AG10803 (cell line): ENCODE measurements at regions not wholly inside any gene's neighbourhood (a gene's known extent, or its start where the extent isn't known, plus 50 kb on each side); places are given as distances from the start of the nearest gene placed in this dataset.
"Not testable (repeated sequence)": the region's sequence is repeated elsewhere in the genome, so short reads cannot be mapped to it uniquely, and the experiment has no call there.

ENCODE experiments used
- DNase-seq: peaks from one replicate; pipeline ENCODE4 v3.0.0; 2010; ENCODE audit warnings: low read depth
- H3K4me3 ChIP-seq: 2 replicates; pipeline ENCODE4 v1.5.1; 2011; ENCODE audit warnings: mild to moderate bottlenecking, low read length, control low read depth
- TF ChIP-seq, protein P1 (sequence below): conservative IDR thresholded peaks from 2 replicates; pipeline ENCODE4 v1.5.1; 2011; ENCODE audit warnings: mild to moderate bottlenecking, low read length, control low read depth, inconsistent platforms

DNA sequence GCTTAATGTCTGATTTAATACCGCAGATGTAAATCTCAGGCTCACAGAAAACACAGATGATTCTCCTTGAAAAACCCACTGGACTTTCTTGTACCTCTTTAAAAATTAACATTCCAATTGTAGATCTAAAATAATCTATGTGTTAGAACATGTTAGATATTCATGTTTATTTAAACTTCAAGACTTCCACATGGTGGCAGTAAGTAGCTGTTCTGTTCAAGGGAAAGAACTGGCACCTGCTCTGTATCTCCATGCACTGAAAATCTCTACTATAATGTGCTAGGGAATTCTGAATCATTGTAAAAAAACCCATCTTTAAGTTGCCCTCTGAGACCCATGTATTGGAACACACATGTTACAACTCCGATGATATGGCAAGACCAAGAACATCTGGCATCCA is 366.9 kb downstream of the DMRTA1 start:
- TF ChIP-seq, protein P1, sequence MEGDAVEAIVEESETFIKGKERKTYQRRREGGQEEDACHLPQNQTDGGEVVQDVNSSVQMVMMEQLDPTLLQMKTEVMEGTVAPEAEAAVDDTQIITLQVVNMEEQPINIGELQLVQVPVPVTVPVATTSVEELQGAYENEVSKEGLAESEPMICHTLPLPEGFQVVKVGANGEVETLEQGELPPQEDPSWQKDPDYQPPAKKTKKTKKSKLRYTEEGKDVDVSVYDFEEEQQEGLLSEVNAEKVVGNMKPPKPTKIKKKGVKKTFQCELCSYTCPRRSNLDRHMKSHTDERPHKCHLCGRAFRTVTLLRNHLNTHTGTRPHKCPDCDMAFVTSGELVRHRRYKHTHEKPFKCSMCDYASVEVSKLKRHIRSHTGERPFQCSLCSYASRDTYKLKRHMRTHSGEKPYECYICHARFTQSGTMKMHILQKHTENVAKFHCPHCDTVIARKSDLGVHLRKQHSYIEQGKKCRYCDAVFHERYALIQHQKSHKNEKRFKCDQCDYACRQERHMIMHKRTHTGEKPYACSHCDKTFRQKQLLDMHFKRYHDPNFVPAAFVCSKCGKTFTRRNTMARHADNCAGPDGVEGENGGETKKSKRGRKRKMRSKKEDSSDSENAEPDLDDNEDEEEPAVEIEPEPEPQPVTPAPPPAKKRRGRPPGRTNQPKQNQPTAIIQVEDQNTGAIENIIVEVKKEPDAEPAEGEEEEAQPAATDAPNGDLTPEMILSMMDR, result peak; percentile 50
- peak; percentile 43 for DNase-seq
- no peak overlapping the region for H3K4me3 ChIP-seq

DNA sequence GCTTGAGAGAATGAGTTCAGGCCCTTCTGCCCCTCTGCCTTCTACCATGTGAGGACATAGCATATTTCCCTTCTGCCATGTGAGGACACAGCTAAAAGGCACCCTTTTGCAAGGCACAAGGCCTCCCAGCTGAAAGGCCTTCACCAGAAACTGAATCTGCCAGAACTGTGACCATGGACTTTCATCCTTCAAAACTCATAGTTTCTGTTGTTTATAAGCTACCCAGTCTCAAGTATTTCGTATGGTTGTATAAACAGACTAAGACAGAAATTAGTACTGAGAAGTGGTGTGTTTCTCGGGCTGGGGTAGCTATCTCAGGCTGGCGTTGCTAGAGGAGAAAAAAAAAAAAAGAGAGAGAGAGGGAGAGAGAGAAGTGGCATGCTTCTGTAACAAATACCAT is 368.6 kb downstream of the DMRTA1 start:
- H3K4me3 ChIP-seq, result no peak overlapping the region
- TF ChIP-seq, protein P1, result no peak
- no peak for DNase-seq

DNA sequence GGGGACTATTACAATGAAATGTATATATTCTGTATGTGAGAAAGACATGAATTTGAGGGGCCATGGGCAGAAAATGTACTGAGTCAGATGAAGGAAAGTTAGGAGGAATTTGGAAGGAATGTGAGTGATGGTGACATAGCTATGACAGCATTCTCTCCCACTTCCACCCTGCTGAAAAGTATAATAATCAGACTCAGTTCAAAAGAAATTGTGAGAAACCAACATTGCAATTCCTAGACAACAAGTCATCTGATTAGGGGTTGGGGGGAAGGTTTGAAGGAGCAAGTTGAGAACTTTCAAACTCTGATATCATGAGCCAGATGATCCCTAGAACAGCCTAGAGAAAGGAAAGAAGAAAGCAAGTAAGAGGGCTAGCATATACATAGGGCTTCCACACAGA is 370.6 kb downstream of the DMRTA1 start:
- TF ChIP-seq, protein P1, result no peak
- H3K4me3 ChIP-seq, result no peak overlapping the region
- peak; percentile 41 for DNase-seq

DNA sequence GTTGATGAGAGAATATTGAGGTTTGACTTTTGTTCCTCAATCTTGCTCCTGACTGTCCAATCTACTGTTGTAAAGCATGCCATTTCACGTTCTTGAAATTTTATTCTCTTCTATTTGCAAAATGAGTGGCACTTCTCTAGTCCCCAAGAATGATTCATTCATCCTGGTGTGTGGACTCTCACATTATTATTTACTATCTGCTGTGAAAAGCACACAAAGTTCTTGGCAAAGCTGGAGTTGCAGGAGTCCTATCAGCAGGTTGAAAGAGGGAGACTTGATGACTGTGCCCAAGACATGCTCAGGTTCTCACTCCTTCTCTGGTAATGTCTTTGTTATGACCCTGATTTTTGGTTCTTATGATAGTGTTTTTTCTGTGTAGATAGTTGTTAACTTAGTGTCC is 382.6 kb downstream of the DMRTA1 start:
- no peak for DNase-seq
- H3K4me3 ChIP-seq, result no peak overlapping the region
- TF ChIP-seq, protein P1, result no peak

DNA sequence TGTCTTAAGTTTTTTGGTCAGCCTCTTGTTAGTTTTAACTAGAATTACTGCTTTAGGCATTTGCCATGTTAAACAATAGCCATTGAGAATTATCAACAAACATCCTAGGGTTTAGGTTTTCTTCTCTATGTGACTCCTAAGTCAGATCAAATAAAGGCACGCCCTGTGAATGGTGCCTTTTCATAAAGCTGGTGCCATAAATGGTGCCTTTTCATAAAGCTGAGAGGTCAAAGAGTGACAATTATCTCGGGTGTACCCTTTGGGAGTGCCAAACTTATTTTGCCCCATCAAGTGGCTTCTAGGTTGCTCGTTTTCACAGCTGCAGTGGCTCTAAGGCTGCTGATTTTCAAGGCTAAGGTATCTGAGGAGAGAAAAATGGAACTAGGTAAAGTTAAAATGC is 391.6 kb downstream of the DMRTA1 start:
- DNase-seq, result no peak
- TF ChIP-seq, protein P1, result no peak

DNA sequence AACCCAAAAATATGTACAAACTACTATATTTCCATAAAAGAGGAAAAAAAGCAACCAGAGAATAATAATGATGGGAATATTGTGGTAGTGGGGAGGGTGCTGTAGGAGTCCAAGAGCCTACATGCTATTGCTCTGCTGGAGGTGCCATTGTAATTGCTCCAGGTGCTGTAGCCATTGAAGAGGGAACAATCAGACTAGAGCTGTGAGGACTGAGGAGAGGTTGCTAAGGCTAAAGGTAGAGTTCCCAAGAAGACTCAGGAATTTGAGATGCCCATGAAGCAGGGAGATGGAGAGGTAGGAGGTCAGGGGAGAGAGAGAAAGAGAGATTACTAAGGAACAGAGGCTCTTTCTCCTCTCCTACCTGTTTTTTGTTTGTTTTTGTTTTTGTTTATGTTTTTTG is 394.0 kb downstream of the DMRTA1 start:
- no peak for DNase-seq
- TF ChIP-seq, protein P1, result no peak
- H3K4me3 ChIP-seq, result no peak overlapping the region

More for the DNA sequence above, 391.6 kb downstream of the DMRTA1 start:
- H3K4me3 ChIP-seq, result no peak overlapping the region

DNA sequence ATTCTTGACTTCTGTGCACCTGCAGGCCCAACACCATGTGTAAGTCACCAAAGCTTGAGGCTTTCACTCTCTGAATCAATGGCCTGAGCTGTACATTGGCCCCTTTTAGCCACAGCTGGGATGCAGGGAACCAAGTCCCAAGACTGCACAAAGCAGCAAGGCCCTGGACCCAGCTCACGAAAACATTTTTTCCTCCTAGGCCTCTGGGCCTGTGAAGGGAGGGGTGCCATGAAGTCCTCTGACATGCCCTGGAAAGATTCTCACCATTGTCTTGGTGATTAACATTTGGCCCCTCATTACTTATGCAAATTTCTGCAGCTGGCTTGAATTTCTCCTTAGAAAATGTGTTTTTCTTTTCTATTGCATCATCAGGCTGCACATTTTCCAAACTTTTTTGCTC is 398.6 kb downstream of the DMRTA1 start:
- not testable (repeated sequence) for DNase-seq, H3K4me3 ChIP-seq

DNA sequence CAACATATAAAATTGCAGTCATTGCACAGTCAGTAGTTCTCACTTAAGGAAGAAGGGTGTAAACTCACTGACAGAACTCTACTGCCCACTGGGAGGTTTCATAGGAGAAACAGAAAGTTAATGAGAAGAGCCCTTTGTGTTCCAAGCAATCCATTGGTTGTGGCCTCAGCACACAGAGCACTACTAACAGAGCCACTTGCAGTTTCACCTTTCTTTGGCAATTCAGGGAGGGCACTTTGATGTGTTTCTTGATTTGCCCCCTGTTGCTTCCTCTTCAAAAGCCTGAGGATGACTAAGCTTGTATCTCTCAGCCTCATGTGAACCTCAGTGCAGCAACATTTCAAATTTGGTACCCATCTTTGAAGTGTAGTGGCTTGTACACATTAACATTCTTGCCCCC is 409.4 kb downstream of the DMRTA1 start:
- H3K4me3 ChIP-seq, result no peak overlapping the region
- TF ChIP-seq, protein P1, result no peak
- DNase-seq, result no peak
